Vagina (tissue), 2 donors: ENCODE measurements at regions not wholly inside any gene's neighbourhood (a gene's known extent, or its start where the extent isn't known, plus 50 kb on each side); places are given as distances from the start of the nearest gene placed in this dataset.

Experiments used
- DNase-seq, 2 donors: peaks; one replicate each; pipeline ENCODE4 v3.0.0-alpha.2; 2017; ENCODE audit errors: extremely low spot score in 2 of 2
- H3K27ac ChIP-seq: fragments of 200-600 bp; sonication (generic); one replicate; pipeline ENCODE4 v1.5.1; 2019
- H3K27me3 ChIP-seq: fragments of 200-600 bp; sonication (generic); one replicate; pipeline ENCODE4 v1.5.1; 2019
- H3K36me3 ChIP-seq, 2 donors: fragments of 200-600 bp; sonication (generic); one replicate each; pipeline ENCODE4 v1.5.1; 2017 to 2019
- H3K4me1 ChIP-seq: fragments of 200-600 bp; sonication (generic); one replicate; pipeline ENCODE4 v1.5.1; 2019
- H3K4me3 ChIP-seq, 2 donors: fragments of 200-600 bp; sonication (generic); 1 replicate in 1 of 2; 2 replicates in 1 of 2; pipeline ENCODE4 v1.5.1; 2016 to 2019
- H3K9me3 ChIP-seq: fragments of 200-600 bp; sonication (generic); one replicate; pipeline ENCODE4 v1.5.1; 2019
- CTCF ChIP-seq, 3 experiments: fragments of 450-650 bp in 2 of 3; fragments of 200-600 bp in 1 of 3; sonication (generic) in 1 of 3; IDR thresholded peaks; one replicate each; pipeline ENCODE4 v1.5.1; 2017 to 2019; ENCODE audit warnings: antibody characterized with exemption in 3 of 3, mild to moderate bottlenecking in 2 of 3, moderate library complexity in 2 of 3
- POLR2A ChIP-seq, 2 donors: fragments of 450-650 bp; IDR thresholded peaks; one replicate each; pipeline ENCODE4 v1.6.1; 2017; ENCODE audit warnings: antibody characterized with exemption in 2 of 2, mild to moderate bottlenecking in 2 of 2, moderate library complexity in 2 of 2
- POLR2AphosphoS5 ChIP-seq, 2 donors: sonication (generic); formaldehyde crosslinking; IDR thresholded peaks; one replicate each; pipeline ENCODE4 v1.9.0; 2017; ENCODE audit warnings: antibody characterized with exemption in 2 of 2, mild to moderate bottlenecking in 2 of 2, low read depth in 1 of 2; ENCODE audit not compliant: insufficient read depth in 1 of 2
- intact Hi-C: fragments of 100-400 bp; cut with DNase I; formaldehyde crosslinking; loops from one replicate; pipeline ENCODE4 v1.15.1; 2023

- H3K27ac ChIP-seq: no peak overlapping the region
- H3K4me1 ChIP-seq: no peaks in the 10 kb centered on the region
- no peak overlapping the region for H3K4me3 ChIP-seq
- no peaks in the 10 kb centered on the region for H3K9me3 ChIP-seq
- intact Hi-C loops: no loop called here
- no peak for TF ChIP-seq CTCF (IDR thresholded peaks at IDR 0.05)
- no peak for TF ChIP-seq POLR2A (IDR thresholded peaks at IDR 0.05)
- TF ChIP-seq POLR2AphosphoS5 (IDR thresholded peaks at IDR 0.05; ENCODE audit: insufficient read depth in 1 of 2, low read depth in 1 of 2): no peak
- no peak for DNase-seq
- no peaks in the 10 kb centered on the region for H3K36me3 ChIP-seq
- no peaks in the 10 kb centered on the region for H3K27me3 ChIP-seq
Observed at GRCh38 chr11:103648670-103649400, 387.6 kb upstream of the DDI1 start.

- Histone ChIP-seq H3K4me3 (no peak overlapping the region), H3K4me1 (no peaks in the 10 kb centered on the region), H3K27me3 (no peaks in the 10 kb centered on the region), H3K36me3 (no peaks in the 10 kb centered on the region), H3K9me3 (no peaks in the 10 kb centered on the region), H3K27ac (no peak overlapping the region)
- TF ChIP-seq POLR2A (IDR thresholded peaks at IDR 0.05) (no peak), POLR2AphosphoS5 (IDR thresholded peaks at IDR 0.05; ENCODE audit: insufficient read depth in 1 of 2, low read depth in 1 of 2) (no peak), CTCF (IDR thresholded peaks at IDR 0.05) (no peak)
- no peak for DNase-seq
- intact Hi-C loops: no loop called here
Observed at GRCh38 chr11:103649401-103649895, 387.0 kb upstream of the DDI1 start.

- H3K27me3 ChIP-seq: no peaks in the 10 kb centered on the region
- TF ChIP-seq CTCF (IDR thresholded peaks at IDR 0.05): no peak
- no peak for TF ChIP-seq POLR2A (IDR thresholded peaks at IDR 0.05)
- no peak for TF ChIP-seq POLR2AphosphoS5 (IDR thresholded peaks at IDR 0.05; ENCODE audit: insufficient read depth in 1 of 2, low read depth in 1 of 2)
- intact Hi-C loops: no loop called here
Observed at GRCh38 chr11:103650330-103650729, 386.1 kb upstream of the DDI1 start.

GRCh38 chr11:103651341-103651998 lies 385.0 kb upstream of the DDI1 start:
- H3K27me3 ChIP-seq: no peaks in the 10 kb centered on the region
- H3K36me3 ChIP-seq: no peaks in the 10 kb centered on the region
- intact Hi-C loops: no loop called here
- TF ChIP-seq POLR2AphosphoS5 (IDR thresholded peaks at IDR 0.05; ENCODE audit: insufficient read depth in 1 of 2, low read depth in 1 of 2) (no peak), POLR2A (IDR thresholded peaks at IDR 0.05) (no peak), CTCF (IDR thresholded peaks at IDR 0.05) (no peak)
- H3K4me3 ChIP-seq: no peak overlapping the region
- no peak for DNase-seq
- H3K4me1 ChIP-seq: no peaks in the 10 kb centered on the region
- H3K27ac ChIP-seq: no peak overlapping the region
- H3K9me3 ChIP-seq: no peaks in the 10 kb centered on the region

More at GRCh38 chr11:103650330-103650729, 386.1 kb upstream of the DDI1 start:
- H3K27ac ChIP-seq: no peak overlapping the region
- no peaks in the 10 kb centered on the region for H3K9me3 ChIP-seq
- H3K4me1 ChIP-seq: no peaks in the 10 kb centered on the region
- H3K36me3 ChIP-seq: no peaks in the 10 kb centered on the region
- H3K4me3 ChIP-seq: no peak overlapping the region
- no peak for DNase-seq

GRCh38 chr11:103652013-103652412 lies 384.4 kb upstream of the DDI1 start:
- H3K4me1 ChIP-seq: no peaks in the 10 kb centered on the region
- H3K27ac ChIP-seq: no peak overlapping the region
- H3K36me3 ChIP-seq: no peaks in the 10 kb centered on the region
- no peaks in the 10 kb centered on the region for H3K27me3 ChIP-seq
- no peak for DNase-seq
- intact Hi-C loops: no loop called here
- no peak overlapping the region for H3K4me3 ChIP-seq
- H3K9me3 ChIP-seq: no peaks in the 10 kb centered on the region
- no peak for TF ChIP-seq CTCF (IDR thresholded peaks at IDR 0.05)
- TF ChIP-seq POLR2A (IDR thresholded peaks at IDR 0.05): no peak
